GM21528 (cell line): ENCODE measurements at regions not wholly inside any gene's neighbourhood (a gene's known extent, or its start where the extent isn't known, plus 50 kb on each side); places are given as distances from the start of the nearest gene placed in this dataset.

Source experiments
- ATAC-seq: cut with Tn5 transposase; IDR thresholded peaks from one replicate; pipeline ENCODE4 v1.9.1; 2021; ENCODE audit warnings: mild to moderate bottlenecking, moderate library complexity; ENCODE audit not compliant: unreplicated experiment, low FRiP score

DNA sequence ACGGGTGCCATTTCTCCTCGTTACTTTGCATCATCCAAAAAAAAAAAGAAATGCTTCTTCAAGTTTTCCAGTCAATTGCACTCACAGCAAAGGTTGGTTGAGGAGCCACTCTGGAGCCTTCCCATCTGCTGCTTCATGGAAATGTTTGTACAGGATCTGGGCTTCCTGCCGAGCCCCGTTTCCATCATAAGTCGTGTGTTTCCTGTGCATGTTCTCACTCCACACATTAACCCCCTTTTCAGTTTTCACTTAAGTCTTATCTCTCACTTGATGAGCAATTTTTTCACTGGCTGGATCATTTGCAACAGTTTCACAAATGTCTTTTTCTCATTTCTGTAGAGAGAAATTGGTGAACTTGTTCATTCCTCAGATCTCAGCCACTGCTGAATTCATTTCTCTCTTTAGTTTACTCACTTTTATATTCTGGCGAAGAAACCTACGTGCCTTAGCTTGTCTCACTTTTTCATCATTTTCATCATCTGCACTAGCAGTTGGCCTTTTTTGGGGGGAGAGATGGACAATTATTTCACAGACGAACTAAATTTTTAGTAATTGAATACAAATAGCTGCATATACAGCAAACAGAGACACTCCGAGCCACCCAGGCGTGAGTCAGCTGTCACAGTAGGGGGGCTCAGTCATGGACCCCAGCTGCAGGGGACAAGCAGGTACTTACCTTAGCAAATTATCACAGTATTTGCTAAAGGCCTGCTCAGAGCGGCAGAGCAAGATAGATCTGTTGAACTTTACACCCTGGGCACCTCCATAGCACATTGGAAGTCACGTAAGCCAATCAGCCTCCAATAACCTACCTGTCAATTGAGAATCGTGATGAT lies 750.8 kb upstream of the ID2 start:
- no peak for ATAC-seq

DNA sequence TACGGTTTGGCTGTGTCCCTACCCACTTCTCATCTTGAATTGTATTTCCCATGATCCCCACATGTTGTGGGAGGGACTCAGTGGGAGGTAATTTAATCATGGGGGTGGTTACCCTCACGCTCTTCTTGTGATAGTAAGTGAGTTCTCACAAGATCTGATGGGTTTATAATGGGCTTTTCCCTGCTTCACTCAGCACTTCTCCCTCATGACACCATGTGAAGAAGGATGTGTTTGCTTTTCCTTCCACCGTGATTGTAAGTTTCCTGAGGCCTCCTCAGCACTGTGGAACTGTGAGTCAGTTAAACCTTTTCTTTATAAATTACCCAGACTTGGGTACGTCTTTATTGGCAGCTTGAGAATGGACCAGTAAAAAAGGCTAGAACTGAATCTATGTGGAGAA lies 750.0 kb upstream of the ID2 start:
- ATAC-seq: no peak

- ATAC-seq: no peak
Measured at GRCh38 chr2:7933672-7934071, 748.2 kb upstream of the ID2 start.

GRCh38 chr2:7934476-7934875 lies 747.4 kb upstream of the ID2 start:
- ATAC-seq: no peak

DNA sequence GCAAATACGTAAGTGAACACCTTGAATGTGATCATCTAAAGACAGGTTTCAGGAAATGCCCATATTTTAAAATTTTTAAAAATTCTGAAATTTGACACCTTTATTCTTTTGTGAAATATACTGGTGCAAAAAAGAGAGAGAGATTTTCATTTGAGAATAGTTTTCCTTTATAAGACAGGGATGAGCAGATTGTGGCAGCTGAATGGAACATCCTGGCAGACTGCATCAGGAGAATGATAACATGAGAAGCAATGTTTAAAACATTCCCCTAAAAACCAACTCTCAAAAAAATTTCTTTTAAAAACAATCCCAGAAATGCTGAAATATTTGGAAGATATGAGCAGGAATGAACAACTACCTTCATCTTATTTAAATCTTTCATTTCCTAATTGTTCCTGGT lies 744.8 kb upstream of the ID2 start:
- ATAC-seq: no peak

DNA sequence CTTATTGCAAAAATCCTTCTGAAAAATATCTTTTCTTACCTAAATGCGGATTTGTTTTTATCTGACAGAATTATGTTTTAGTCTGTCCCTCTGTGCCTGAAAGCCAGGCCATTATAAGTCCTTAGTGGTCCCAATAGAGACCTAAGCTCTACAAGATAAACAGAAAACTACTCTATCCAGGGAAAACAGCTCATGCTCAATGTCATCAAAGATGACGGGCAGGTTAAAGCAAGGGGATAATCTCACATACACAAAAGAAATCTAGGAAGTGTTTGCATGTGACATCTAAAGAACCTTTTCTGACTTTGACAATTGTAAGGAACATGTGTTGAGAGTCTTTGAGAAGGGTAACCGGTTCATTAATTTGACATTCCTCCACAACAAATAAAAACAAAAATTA lies 741.1 kb upstream of the ID2 start:
- ATAC-seq: no peak

- no peak for ATAC-seq
Measured at GRCh38 chr2:7943446-7943845, 738.4 kb upstream of the ID2 start.

DNA sequence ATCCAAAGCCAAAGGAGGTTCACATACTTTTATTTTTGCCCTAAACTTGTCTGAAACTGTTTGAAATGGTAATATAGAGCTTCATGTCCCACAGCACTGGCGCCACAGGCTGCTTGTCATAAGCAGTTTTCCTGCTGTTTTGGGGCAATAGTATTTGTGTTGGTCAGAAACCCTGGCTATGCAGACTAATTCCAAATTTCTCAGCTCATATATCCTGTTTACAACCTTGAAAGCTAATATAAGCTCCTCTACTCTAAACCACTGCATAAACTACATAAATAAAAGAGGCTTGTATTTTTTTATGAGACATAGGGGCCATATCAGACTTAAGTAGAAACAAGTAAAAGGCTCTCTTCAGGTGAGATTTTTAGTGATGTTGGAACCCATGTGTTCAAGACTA lies 736.8 kb upstream of the ID2 start:
- no peak for ATAC-seq

GRCh38 chr2:7950035-7950612 lies 731.7 kb upstream of the ID2 start:
- ATAC-seq: no peak

GRCh38 chr2:7951001-7951400 lies 730.9 kb upstream of the ID2 start:
- ATAC-seq: no peak

- no peak for ATAC-seq
Measured at GRCh38 chr2:7951490-7951889, 730.4 kb upstream of the ID2 start.

GRCh38 chr2:7952046-7952745 lies 729.7 kb upstream of the ID2 start:
- ATAC-seq: no peak

DNA sequence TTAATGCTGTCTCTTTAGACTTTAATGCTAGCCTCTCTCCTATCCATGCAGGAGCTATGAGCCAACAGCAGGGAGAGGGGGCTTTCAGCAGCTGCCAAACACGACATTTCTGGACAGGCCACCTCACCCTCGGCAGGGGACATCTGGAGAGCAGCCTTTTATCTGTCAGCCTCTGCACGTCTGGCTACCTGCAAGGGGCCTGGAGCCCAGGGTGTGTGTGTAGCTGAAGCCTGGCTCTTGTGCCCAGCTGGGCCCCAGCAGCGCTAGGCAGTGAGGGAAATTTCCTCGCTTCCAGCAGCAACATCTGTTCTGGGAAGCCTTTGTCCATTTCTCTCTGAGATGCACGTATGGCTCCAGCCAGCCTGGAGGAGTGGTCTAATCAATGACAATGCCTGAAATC lies 728.7 kb upstream of the ID2 start:
- ATAC-seq: no peak

DNA sequence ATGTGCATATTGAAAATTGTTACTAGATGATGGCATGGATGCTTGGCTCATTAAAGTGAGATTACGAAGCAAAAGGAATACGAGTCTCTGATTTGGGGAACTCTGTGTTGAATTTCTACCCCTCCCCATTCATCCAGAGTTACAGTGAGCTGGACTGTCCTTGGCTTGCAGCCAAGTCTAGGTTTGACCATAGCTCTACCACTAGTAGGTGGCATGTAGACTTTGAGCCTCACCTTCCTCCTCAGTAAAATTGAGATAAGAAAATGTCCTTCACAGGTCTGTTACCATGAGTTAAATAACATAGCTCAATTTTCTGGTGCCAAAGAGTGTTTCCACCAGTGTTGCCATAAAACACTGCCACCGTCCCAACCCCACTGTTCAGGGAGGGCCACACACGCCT lies 727.6 kb upstream of the ID2 start:
- no peak for ATAC-seq

DNA sequence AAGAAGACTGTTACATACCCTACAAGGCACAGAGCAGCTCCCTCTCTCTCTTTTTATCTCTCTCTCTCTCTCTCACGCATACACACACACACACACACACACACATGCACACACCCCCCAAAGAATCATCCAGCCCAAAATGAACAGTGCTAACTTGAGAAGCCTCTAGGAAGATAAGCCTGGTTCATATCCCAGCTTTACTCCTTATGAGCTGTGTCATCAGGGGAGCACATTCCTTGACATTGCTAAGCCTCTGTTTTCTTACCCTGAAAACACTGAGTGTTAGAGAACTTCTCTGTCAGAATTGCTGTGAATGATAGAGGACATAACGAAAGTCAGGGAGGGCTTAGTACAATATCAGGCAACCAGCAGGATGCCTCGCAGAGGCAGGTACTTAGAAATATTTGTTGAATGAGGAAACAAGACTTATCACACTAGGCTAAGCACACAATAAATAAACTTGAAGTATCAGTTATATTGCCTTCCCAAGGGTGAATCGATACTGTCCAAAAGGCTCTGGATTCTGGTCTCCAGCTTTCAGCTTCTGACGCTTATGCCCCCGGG lies 725.6 kb upstream of the ID2 start:
- ATAC-seq: no peak

DNA sequence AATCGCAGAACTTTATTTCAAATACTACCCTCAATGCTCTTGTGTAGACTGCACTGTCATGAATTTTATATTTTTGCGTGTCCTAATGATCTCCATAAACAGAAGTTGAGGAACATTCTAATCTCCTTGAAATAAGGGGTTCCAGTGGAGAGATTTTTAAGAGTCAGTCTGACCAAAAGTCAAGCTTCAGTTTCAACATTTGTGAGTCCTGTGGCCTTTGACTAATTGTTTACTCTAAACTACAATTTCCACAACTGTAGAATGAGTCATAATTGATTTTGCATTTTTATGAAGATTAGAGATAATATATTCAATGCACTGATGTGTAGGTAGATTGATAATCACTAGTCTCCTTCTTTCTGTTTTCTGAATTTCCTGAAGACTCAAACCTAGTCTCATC lies 720.3 kb upstream of the ID2 start:
- ATAC-seq: no peak

DNA sequence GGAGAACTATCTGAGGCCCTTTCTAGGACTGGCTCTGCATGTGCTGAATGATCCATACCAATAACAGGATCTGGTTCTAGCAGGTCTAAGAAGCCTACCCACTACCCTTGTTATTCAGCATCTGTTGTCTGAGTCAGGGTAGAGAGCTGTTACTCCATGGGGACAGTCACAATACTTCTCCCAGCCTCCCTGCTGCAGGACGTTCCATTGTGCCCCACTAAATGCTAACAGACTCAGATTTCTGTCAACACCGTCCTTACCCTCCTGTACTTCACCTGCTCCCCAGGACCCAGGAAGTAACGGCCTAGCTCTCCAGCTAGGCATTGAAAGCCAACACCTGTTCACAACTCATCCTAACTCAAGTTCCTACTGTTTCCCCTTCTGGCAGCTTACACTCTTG lies 719.7 kb upstream of the ID2 start:
- ATAC-seq: no peak

- ATAC-seq: no peak
Measured at GRCh38 chr2:7963787-7964186, 718.1 kb upstream of the ID2 start.

DNA sequence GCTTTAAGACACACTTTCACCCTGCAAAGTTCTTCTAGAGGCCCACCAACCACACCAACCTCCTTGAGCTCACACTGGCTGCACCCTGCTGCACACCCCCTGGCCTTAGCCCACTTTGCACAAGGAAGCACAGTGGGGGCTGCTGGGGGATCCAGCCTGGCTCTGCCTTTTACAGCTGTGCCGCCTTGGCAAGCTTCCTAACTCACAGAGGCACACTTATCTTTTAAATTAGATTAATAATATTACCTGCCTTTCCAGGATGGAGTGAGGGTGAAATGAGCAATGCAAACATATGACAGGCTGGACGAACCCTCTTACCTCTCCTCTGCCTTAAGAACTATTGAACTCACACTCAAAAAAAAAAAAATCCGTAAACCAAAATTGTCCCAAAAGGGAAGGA lies 715.8 kb upstream of the ID2 start:
- ATAC-seq: no peak

DNA sequence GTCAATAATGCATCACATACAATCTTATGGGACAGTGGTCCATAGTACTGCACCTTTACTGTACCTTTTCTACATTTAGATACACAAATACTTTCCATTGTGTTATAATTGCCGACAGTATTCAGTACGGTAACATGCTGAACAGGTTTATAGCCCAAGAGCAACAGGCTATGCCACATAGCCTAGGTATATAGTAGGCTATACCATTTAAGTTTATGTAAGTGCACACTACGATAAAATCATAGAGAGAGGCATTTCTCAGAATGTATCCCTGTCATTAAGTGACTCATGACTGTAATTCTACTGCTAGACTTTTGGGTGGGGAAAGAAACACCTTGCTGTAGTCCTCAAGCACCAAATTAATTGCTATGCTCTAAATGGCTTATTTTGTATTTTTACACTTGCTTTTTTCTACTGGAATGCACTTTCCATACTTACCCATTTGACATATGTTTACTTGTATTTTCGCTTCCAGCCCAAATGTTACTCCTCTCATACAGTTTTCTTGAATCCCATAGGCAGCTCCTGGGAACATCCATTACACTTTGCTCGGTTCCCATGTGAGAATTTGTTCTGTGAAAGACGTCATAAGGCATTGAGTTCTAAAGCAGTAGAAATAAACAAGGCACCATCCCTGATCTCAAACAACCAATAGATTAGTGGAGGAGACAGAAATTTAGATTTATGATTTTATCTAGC lies 714.0 kb upstream of the ID2 start:
- ATAC-seq: no peak
